K562 (cell line): ENCODE measurements at regions not wholly inside any gene's neighbourhood (a gene's known extent, or its start where the extent isn't known, plus 50 kb on each side); places are given as distances from the start of the nearest gene placed in this dataset.

Source experiments
- ATAC-seq: fragments of 200-7000 bp; cut with Tn5 transposase; 3 replicates; pipeline ENCODE4 v1.9.1; 2020; ENCODE audit warnings: moderate library complexity
- BruUV-seq: library from RNA; stranded (reverse); fragments of 400-500 nt; replicated peaks from 2 replicates; lab custom pipeline; 2021; lab: Mats Ljungman, UMichigan
- CTCF ChIA-PET: fragments of 300-600 bp; formaldehyde crosslinking; extraction: SDS; loops from one replicate; lab custom pipeline; 2021; ENCODE audit warnings: low intra/inter-chr PET ratio; lab: Yijun Ruan, JAX
- POLR2A ChIA-PET: fragments of 300-600, 350-650 bp; sonication (Branson Sonifier 250); formaldehyde crosslinking; extraction: SDS; loops from one replicate; lab custom pipeline; 2021; ENCODE audit warnings: antibody characterized with exemption, inconsistent platforms; lab: Yijun Ruan, JAX
- DNase-seq, 4 experiments: peaks; one replicate each; pipeline versions ENCODE4 v3.0.0 to v3.0.0-alpha.2; 2011 to 2018; ENCODE audit warnings: low spot score in 3 of 4, mixed read lengths in 3 of 4; ENCODE audit errors: extremely low read depth in 1 of 4
- FAIRE-seq: peaks from 2 replicates; lab custom pipeline; 2011; peaks lifted over from hg19 to GRCh38; lab: Jason Lieb, UNC
- H2AFZ ChIP-seq: 2 replicates; pipeline ENCODE4 v1.6.0; 2011; ENCODE audit warnings: low read depth, low read length, control low read depth, inconsistent platforms
- H3K27ac ChIP-seq: fragments of 200-600 bp; 3 replicates; pipeline ENCODE4 v1.8.0; 2011; ENCODE audit warnings: low read depth, mild to moderate bottlenecking, control low read depth, inconsistent platforms, low read length, moderate library complexity, mixed read lengths; ENCODE audit errors: extremely low read depth
- H3K27me3 ChIP-seq, 2 experiments: fragments of 300-600 bp in 1 of 2; 2 replicates in 1 of 2; 3 replicates in 1 of 2; pipeline versions ENCODE4 v1.6.0 to v1.8.0; 2011; ENCODE audit warnings: inconsistent platforms in 2 of 2, low read length in 2 of 2, mild to moderate bottlenecking in 1 of 2, mixed read lengths in 1 of 2, moderate library complexity in 1 of 2; ENCODE audit not compliant: control insufficient read depth in 2 of 2, insufficient read depth in 2 of 2
- H3K36me3 ChIP-seq: fragments of 300-600 bp; 3 replicates; pipeline ENCODE4 v1.8.0; 2011; ENCODE audit warnings: mild to moderate bottlenecking, low read length, inconsistent platforms; ENCODE audit not compliant: control insufficient read depth, insufficient read depth
- H3K4me1 ChIP-seq, 2 experiments: fragments of 200-600 bp in 1 of 2; replicated peaks in 1 of 2; 2 replicates in 1 of 2; 3 replicates in 1 of 2; pipeline versions ENCODE4 v1.5.1 to v1.8.0; 2011; ENCODE audit warnings: inconsistent platforms in 2 of 2, low read length in 2 of 2, mild to moderate bottlenecking in 1 of 2, mixed read lengths in 1 of 2, moderate library complexity in 1 of 2; ENCODE audit not compliant: control insufficient read depth in 2 of 2, insufficient read depth in 2 of 2
- H3K4me2 ChIP-seq: 2 replicates; pipeline ENCODE4 v1.6.1; 2011; ENCODE audit warnings: low read length, control low read depth, inconsistent platforms, mixed read lengths; ENCODE audit not compliant: insufficient read depth
- H3K4me3 ChIP-seq: fragments of 200-600 bp; sonication (generic), shearing (Covaris generic); 2 replicates; pipeline ENCODE4 v1.5.1; 2016; ENCODE audit warnings: control low read depth, inconsistent platforms
- H3K79me2 ChIP-seq: fragments of 200-600 bp; 3 replicates; pipeline ENCODE4 v1.8.0; 2011; ENCODE audit warnings: low read length, inconsistent platforms; ENCODE audit not compliant: control insufficient read depth, insufficient read depth
- H3K9ac ChIP-seq, 2 experiments: 2 replicates each; pipeline versions ENCODE4 v1.6.0 to v1.6.1; 2011; ENCODE audit warnings: low read depth in 2 of 2, low read length in 2 of 2, control low read depth in 1 of 2, inconsistent platforms in 1 of 2, mild to moderate bottlenecking in 1 of 2, mixed read lengths in 1 of 2; ENCODE audit not compliant: insufficient read depth in 1 of 2
- H3K9me1 ChIP-seq: one replicate; pipeline ENCODE4 v1.6.0; 2011; ENCODE audit warnings: inconsistent platforms, mild to moderate bottlenecking, low read length, moderate library complexity; ENCODE audit not compliant: control insufficient read depth, insufficient read depth
- H3K9me3 ChIP-seq: replicated peaks from 2 replicates; pipeline ENCODE4 v1.5.1; 2011; ENCODE audit warnings: low read depth, low read length, inconsistent platforms; ENCODE audit not compliant: control insufficient read depth, insufficient read depth
- H4K20me1 ChIP-seq: replicated peaks from 2 replicates; pipeline ENCODE4 v1.6.1; 2011; ENCODE audit warnings: low read length, inconsistent platforms, mixed read lengths; ENCODE audit not compliant: control insufficient read depth, insufficient read depth
- ARID3B ChIP-seq: fragments of 250-450 bp; sonication (Bioruptor Pico); IDR thresholded peaks from 2 replicates; pipeline ENCODE4 v1.4.0; 2020; ENCODE audit warnings: borderline replicate concordance
- ARNT ChIP-seq, 2 experiments: fragments of 450-650 bp; IDR thresholded peaks; 2 replicates each; pipeline ENCODE4 v1.6.1; 2016; ENCODE audit warnings: mild to moderate bottlenecking in 1 of 2
- BRD9 ChIP-seq: fragments of 450-650 bp; IDR thresholded peaks from 2 replicates; pipeline ENCODE4 v1.6.1; 2018; ENCODE audit warnings: low read depth; ENCODE audit not compliant: partially characterized antibody
- IRF1 ChIP-seq: sonication (generic); formaldehyde crosslinking; IDR thresholded peaks from 2 replicates; pipeline ENCODE4 v1.8.0; 2022; ENCODE audit warnings: missing genetic modification reagents, mild to moderate bottlenecking, borderline replicate concordance
- L3MBTL2 ChIP-seq: fragments of 450-650 bp; IDR thresholded peaks from 2 replicates; pipeline ENCODE4 v1.6.1; 2016; ENCODE audit warnings: mild to moderate bottlenecking, moderate library complexity
- MCM3 ChIP-seq: fragments of 450-650 bp; IDR thresholded peaks from 2 replicates; pipeline ENCODE4 v1.6.1; 2016
- MTA2 ChIP-seq: fragments of 450-650 bp; IDR thresholded peaks from 2 replicates; pipeline ENCODE4 v1.6.1; 2016; ENCODE audit warnings: low read depth
- SNAPC5 ChIP-seq: fragments of 250-450 bp; sonication (Bioruptor Pico); IDR thresholded peaks from 2 replicates; pipeline ENCODE4 v1.8.0; 2021; ENCODE audit warnings: moderate library complexity, mild to moderate bottlenecking, inconsistent platforms
- STAT5A ChIP-seq: IDR thresholded peaks from 2 replicates; pipeline ENCODE4 v1.6.1; 2012; ENCODE audit warnings: low read length, inconsistent platforms, borderline replicate concordance
- USF1 ChIP-seq: sonication (generic); formaldehyde crosslinking; IDR thresholded peaks from 2 replicates; pipeline ENCODE4 v1.9.0; 2022; ENCODE audit warnings: mild to moderate bottlenecking, missing genetic modification reagents
- ZFX ChIP-seq: sonication (generic); formaldehyde crosslinking; IDR thresholded peaks from 2 replicates; pipeline ENCODE4 v1.8.0; 2022; ENCODE audit warnings: mild to moderate bottlenecking, missing genetic modification reagents, moderate library complexity
- ZNF41 ChIP-seq: fragments of 250-450 bp; sonication (Bioruptor Pico); conservative IDR thresholded peaks from 2 replicates; pipeline ENCODE4 v1.4.0; 2020; ENCODE audit warnings: mild to moderate bottlenecking
- ZNF589 ChIP-seq: fragments of 200-800 bp; sonication (Bioruptor generic); IDR thresholded peaks from 2 replicates; pipeline ENCODE4 v1.6.1; 2016; ENCODE audit warnings: low read depth, missing genetic modification characterization, missing compliant biosample characterization
- ZNF609 ChIP-seq: sonication (generic); formaldehyde crosslinking; IDR thresholded peaks from 2 replicates; pipeline ENCODE4 v1.8.1; 2023; ENCODE audit warnings: missing genetic modification reagents, mild to moderate bottlenecking, borderline replicate concordance
- WGBS: fragments of 100-300 bp; shearing (Covaris generic); methylation state at CpG from one replicate; pipeline ENCODE4 v1.1.6; 2016; ENCODE audit warnings: low coverage, mixed read lengths; ENCODE audit not compliant: insufficient coverage; ENCODE audit errors: missing lambda C conversion rate; 5-methylcytosine and 5-hydroxymethylcytosine counted together
- in situ Hi-C: fragments of 300-500 bp; cut with MboI; formaldehyde crosslinking; loops from 4 replicates; pipeline ENCODE4 v1.15.0; 2018; ENCODE audit warnings: inconsistent platforms, mixed read lengths
- intact Hi-C: fragments of 100-400 bp; cut with micrococcal nuclease; formaldehyde crosslinking; loops from 2 replicates; pipeline ENCODE4 v1.14.2; 2022

- TF ChIP-seq ZFX (CRISPR knock-in tag) (no peak), SNAPC5 (CRISPR knock-in tag) (no peak), L3MBTL2 (no peak), USF1 (CRISPR knock-in tag) (no peak), IRF1 (CRISPR knock-in tag) (no peak), MCM3 (no peak), ZNF609 (no peak), ZNF589 (CRISPR knock-in tag) (no peak), BRD9 (no peak), MTA2 (no peak), ZNF41 (CRISPR knock-in tag) (no peak), ARID3B (CRISPR knock-in tag) (no peak), ARNT (IDR thresholded peaks at IDR 0.05) (no peak), STAT5A (no peak)
- TF ChIP-seq, all 486 proteins: peak for 0
- Histone ChIP-seq H3K4me1 (peaks cover 0 to 9% of the 10 kb centered on the region in 2 experiments; a peak in 3 of 5 replicates), H3K9ac (no peak overlapping the region), H3K4me2 (no peak overlapping the region), H3K27ac (no peak overlapping the region), H3K36me3 (no peaks in the 10 kb centered on the region), H3K27me3 (peaks cover 6 to 10% of the 10 kb centered on the region in 2 experiments; a peak in 2 of 5 replicates), H3K9me3 (no peaks in the 10 kb centered on the region), H3K9me1 (no peaks in the 10 kb centered on the region), H3K4me3 (no peak overlapping the region), H2AFZ (no peak overlapping the region), H3K79me2 (no peaks in the 10 kb centered on the region), H4K20me1 (no peaks in the 10 kb centered on the region)
- BruUV-seq: no TSS peak
- intact Hi-C loops: loop anchor here (5.0 kb wide), 2 partner anchors 74 to 504 kb away; no protein-coding TSS in a partner anchor
- ATAC-seq (no peak), FAIRE-seq (no peak), DNase-seq (no peak)
- in situ Hi-C loops: loop anchor here (10.0 kb wide), 1 partner anchor 367 kb away; the partner anchor contains the start of gene FNBP1L
- 11% methylated on average over 7 of the region's 7 CpGs for WGBS
- ChIA-PET POLR2A (interaction anchor here (0.6 to 1.0 kb wide), 4 partner anchors 10 to 533 kb away, joined by 3 to 4 read pairs (median 4); no protein-coding TSS in a partner anchor), CTCF (interaction anchor here (1.6 kb wide), 1 partner anchor 182 kb away, joined by 11 read pairs; no protein-coding TSS in a partner anchor)
Measured at GRCh38 chr1:93811326-93812065, 67.5 kb downstream of the DNTTIP2 start.
